PC-3 (cell line): ENCODE measurements at regions not wholly inside any gene's neighbourhood (a gene's known extent, or its start where the extent isn't known, plus 50 kb on each side); places are given as distances from the start of the nearest gene placed in this dataset.

Source experiments
- EZH2 ChIP-seq: fragments of 300-600 bp; sonication (generic); IDR thresholded peaks from one replicate; pipeline ENCODE4 v1.6.1; 2017; ENCODE audit warnings: antibody characterized with exemption, mild to moderate bottlenecking, low read length; ENCODE audit not compliant: unreplicated experiment
- EZH2phosphoT487 ChIP-seq: fragments of 300-600 bp; sonication (generic); IDR thresholded peaks from 2 replicates; pipeline ENCODE4 v1.6.1; 2018; ENCODE audit warnings: mild to moderate bottlenecking, antibody characterized with exemption, low read length, borderline replicate concordance
- TF ChIP-seq, protein P1 (sequence below): fragments of 300-600 bp; sonication (generic); conservative IDR thresholded peaks from 2 replicates; pipeline ENCODE4 v1.5.1; 2017; ENCODE audit warnings: antibody characterized with exemption, low read depth, mild to moderate bottlenecking, low read length

- TF ChIP-seq EZH2 (no peak), EZH2phosphoT487 (no peak)
- TF ChIP-seq, protein P1, sequence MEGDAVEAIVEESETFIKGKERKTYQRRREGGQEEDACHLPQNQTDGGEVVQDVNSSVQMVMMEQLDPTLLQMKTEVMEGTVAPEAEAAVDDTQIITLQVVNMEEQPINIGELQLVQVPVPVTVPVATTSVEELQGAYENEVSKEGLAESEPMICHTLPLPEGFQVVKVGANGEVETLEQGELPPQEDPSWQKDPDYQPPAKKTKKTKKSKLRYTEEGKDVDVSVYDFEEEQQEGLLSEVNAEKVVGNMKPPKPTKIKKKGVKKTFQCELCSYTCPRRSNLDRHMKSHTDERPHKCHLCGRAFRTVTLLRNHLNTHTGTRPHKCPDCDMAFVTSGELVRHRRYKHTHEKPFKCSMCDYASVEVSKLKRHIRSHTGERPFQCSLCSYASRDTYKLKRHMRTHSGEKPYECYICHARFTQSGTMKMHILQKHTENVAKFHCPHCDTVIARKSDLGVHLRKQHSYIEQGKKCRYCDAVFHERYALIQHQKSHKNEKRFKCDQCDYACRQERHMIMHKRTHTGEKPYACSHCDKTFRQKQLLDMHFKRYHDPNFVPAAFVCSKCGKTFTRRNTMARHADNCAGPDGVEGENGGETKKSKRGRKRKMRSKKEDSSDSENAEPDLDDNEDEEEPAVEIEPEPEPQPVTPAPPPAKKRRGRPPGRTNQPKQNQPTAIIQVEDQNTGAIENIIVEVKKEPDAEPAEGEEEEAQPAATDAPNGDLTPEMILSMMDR, result no peak
Measured at GRCh38 chr11:43200031-43200430, 111.8 kb upstream of the API5 start.
